Endothelial cell of umbilical vein (primary cell): ENCODE measurements at regions not wholly inside any gene's neighbourhood (a gene's known extent, or its start where the extent isn't known, plus 50 kb on each side); places are given as distances from the start of the nearest gene placed in this dataset.

Source experiments
- BruUV-seq: library from RNA; stranded (reverse); fragments of 400-500 nt; replicated peaks from 2 replicates; lab custom pipeline; 2021; lab: Mats Ljungman, UMichigan
- CTCF ChIA-PET: fragments of 300-600, 350-600 bp; sonication (Branson Sonifier 250); formaldehyde crosslinking; loops from one replicate; lab custom pipeline; 2021; ENCODE audit warnings: antibody characterized with exemption, inconsistent platforms; lab: Charles Lee
- POLR2A ChIA-PET: fragments of 300-600, 350-600 bp; sonication (Branson Sonifier 250); formaldehyde crosslinking; loops from one replicate; lab custom pipeline; 2021; ENCODE audit warnings: antibody characterized with exemption, inconsistent platforms; lab: Charles Lee
- DNase-seq: peaks from one replicate; pipeline ENCODE4 v3.0.0-alpha.2; 2011; ENCODE audit warnings: low read depth, low spot score
- FAIRE-seq: peaks from 2 replicates; lab custom pipeline; 2011; peaks lifted over from hg19 to GRCh38; lab: Jason Lieb, UNC
- H2AFZ ChIP-seq: 2 replicates; pipeline ENCODE4 v1.6.0; 2012; ENCODE audit warnings: low read depth, low read length, control low read depth, inconsistent platforms
- H3K27ac ChIP-seq: 2 replicates; pipeline ENCODE4 v1.5.1; 2011; ENCODE audit warnings: low read depth, mild to moderate bottlenecking, control low read depth, low read length, moderate library complexity; ENCODE audit not compliant: insufficient read depth
- H3K27me3 ChIP-seq, 2 experiments: 2 replicates each; pipeline versions ENCODE4 v1.6.0 to v1.6.1; 2011; ENCODE audit warnings: low read length in 2 of 2, mixed read lengths in 1 of 2; ENCODE audit not compliant: control insufficient read depth in 2 of 2, insufficient read depth in 2 of 2
- H3K36me3 ChIP-seq, 2 experiments: 2 replicates in 1 of 2; 3 replicates in 1 of 2; pipeline ENCODE4 v1.5.1; 2011; ENCODE audit warnings: low read length in 2 of 2, mild to moderate bottlenecking in 1 of 2, moderate library complexity in 1 of 2; ENCODE audit not compliant: control insufficient read depth in 2 of 2, insufficient read depth in 2 of 2; ENCODE audit errors: extremely low read depth in 1 of 2
- H3K4me1 ChIP-seq: 3 replicates; pipeline ENCODE4 v1.5.1; 2011; ENCODE audit warnings: mild to moderate bottlenecking, low read length; ENCODE audit not compliant: control insufficient read depth, insufficient read depth; ENCODE audit errors: extremely low read depth
- H3K4me2 ChIP-seq: 2 replicates; pipeline ENCODE4 v1.6.1; 2011; ENCODE audit warnings: low read length, control low read depth, mixed read lengths; ENCODE audit not compliant: insufficient read depth
- H3K4me3 ChIP-seq, 3 experiments: fragments of 200-600 bp in 1 of 3; sonication (generic), shearing (Covaris generic) in 1 of 3; replicated peaks in 1 of 3; 2 replicates each; pipeline ENCODE4 v1.5.1; 2011 to 2016; ENCODE audit warnings: control low read depth in 3 of 3, low read length in 3 of 3, mild to moderate bottlenecking in 2 of 3, inconsistent platforms in 1 of 3, low read depth in 1 of 3, moderate library complexity in 1 of 3; ENCODE audit not compliant: insufficient read depth in 1 of 3
- H3K79me2 ChIP-seq: 2 replicates; pipeline ENCODE4 v1.6.0; 2012; ENCODE audit warnings: low read length, inconsistent platforms; ENCODE audit not compliant: control insufficient read depth, insufficient read depth
- H3K9ac ChIP-seq: replicated peaks from 2 replicates; pipeline ENCODE3; 2011; ENCODE audit warnings: low read length, control low read depth; ENCODE audit not compliant: insufficient read depth; ENCODE audit errors: extremely low read depth
- H3K9me1 ChIP-seq: replicated peaks from 3 replicates; pipeline ENCODE4 v1.6.0; 2011; ENCODE audit warnings: mild to moderate bottlenecking, low read length; ENCODE audit not compliant: control insufficient read depth, insufficient read depth; ENCODE audit errors: extremely low read depth
- H3K9me3 ChIP-seq: replicated peaks from 2 replicates; pipeline ENCODE4 v1.5.1; 2012; ENCODE audit warnings: low read length, inconsistent platforms; ENCODE audit not compliant: control insufficient read depth, insufficient read depth
- H4K20me1 ChIP-seq: replicated peaks from 2 replicates; pipeline ENCODE3; 2011; ENCODE audit warnings: mild to moderate bottlenecking, low read length; ENCODE audit not compliant: control insufficient read depth, insufficient read depth; ENCODE audit errors: extremely low read depth
- GATA2 ChIP-seq: IDR thresholded peaks from 2 replicates; pipeline ENCODE4 v1.7.0; 2011; ENCODE audit warnings: low read depth, mild to moderate bottlenecking, moderate library complexity, mixed read lengths, low read length; ENCODE audit not compliant: insufficient read length, insufficient read depth
- JUN ChIP-seq: IDR thresholded peaks from 2 replicates; pipeline ENCODE4 v1.6.1; 2011; ENCODE audit warnings: borderline replicate concordance, low read depth; ENCODE audit not compliant: insufficient read length, insufficient read depth
- MYC ChIP-seq: IDR thresholded peaks from one replicate; pipeline ENCODE4 v1.6.1; 2011; ENCODE audit warnings: mild to moderate bottlenecking, low read depth, low read length
- POLR2A ChIP-seq: IDR thresholded peaks from 2 replicates; pipeline ENCODE4 v1.6.1; 2012; ENCODE audit warnings: low read depth, mild to moderate bottlenecking, control low read depth, low read length
- POLR2AphosphoS5 ChIP-seq: IDR thresholded peaks from 2 replicates; pipeline ENCODE4 v1.6.1; 2012; ENCODE audit warnings: low read depth, mild to moderate bottlenecking, control low read depth, low read length, moderate library complexity; ENCODE audit not compliant: insufficient read depth
- dilution Hi-C: fragments of 300-500 bp; cut with MboI; formaldehyde crosslinking; loops from one replicate; pipeline ENCODE4 v1.15.0; 2019; ENCODE audit warnings: low sequenced_read_pairs; ENCODE audit not compliant: extremely low pct_ligation_motif_present
- intact Hi-C: fragments of 100-400 bp; cut with micrococcal nuclease; formaldehyde crosslinking; loops from one replicate; pipeline ENCODE4 v1.10.0; 2022
- TF ChIP-seq, protein P1 (sequence below): IDR thresholded peaks from 2 replicates; pipeline ENCODE4 v1.6.1; 2011; ENCODE audit not compliant: insufficient read depth, insufficient read length

DNA sequence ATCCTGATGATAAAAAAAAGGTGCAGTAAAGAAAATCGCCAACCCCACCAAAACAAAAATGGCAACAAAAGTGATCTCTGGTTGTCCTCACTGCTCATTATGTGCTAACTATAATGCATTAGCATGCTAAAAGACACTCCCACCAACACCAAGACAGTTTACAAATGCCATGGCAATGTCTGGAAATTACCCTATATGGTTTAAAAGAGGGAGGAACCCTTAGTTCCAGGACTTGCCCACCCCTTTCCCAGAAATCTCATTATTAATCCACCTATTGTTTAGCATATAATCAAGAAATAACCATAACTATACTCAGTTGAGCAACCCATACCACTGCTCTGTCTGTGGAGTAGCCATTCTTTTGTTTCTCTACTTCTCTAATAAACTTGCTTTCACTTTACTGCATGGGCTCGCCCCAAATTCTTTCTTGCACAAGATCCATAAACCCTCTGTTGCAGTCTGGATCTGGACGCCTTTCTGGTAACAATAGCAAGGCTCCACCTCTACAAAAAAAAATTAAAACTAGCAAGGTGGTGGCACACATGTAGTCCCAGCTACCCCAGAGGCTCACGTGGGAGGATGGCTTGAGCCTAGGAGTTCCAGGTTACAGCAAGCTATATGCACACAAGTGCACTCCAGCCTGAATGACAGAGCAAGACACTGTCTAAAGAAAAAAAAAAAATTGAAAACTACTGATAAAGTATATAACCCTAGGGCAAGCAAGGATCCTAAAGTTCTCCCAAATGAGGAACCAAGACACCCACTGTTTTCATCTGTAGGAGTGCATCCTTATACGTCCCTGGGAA, 278.8 kb upstream of the JARID2 start:
- FAIRE-seq: no peak
- no peak overlapping the region for H3K4me3 ChIP-seq
- BruUV-seq: no TSS peak

DNA sequence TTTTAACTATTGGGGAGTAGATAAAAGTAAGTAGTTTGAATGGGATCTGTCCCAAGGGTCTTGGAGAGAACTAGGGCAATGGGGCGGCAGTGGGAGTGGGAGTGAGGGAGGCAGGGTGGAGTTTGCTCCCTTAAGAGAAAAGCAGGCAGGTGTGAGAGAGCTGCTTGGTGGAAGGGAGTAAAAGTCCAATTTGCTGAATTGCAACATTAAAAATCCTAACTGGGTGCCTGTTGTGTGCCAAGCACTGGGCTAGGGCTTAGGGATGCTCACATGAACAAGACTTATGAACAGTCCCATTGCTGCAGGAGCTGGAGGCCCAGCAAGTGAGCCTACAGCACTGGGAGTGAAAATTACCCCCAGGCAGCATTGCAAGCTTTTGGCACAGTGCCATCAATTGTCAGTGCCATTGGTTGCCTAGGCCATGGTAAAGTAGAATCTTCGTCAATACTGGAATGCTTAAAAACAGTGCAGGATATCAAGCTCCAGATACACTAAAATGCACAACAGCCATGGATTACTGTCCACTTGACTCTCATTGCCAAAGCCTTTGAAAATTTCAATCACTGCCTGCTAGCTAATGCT, 277.7 kb upstream of the JARID2 start:
- H3K9ac ChIP-seq: no peak overlapping the region
- H4K20me1 ChIP-seq: no peaks in the 10 kb centered on the region
- no TSS peak for BruUV-seq
- no peak overlapping the region for H3K4me3 ChIP-seq
- H3K79me2 ChIP-seq: no peaks in the 10 kb centered on the region
- no peaks in the 10 kb centered on the region for H3K9me3 ChIP-seq
- ChIA-PET CTCF (no interaction called here), POLR2A (no interaction called here)
- no peak overlapping the region for H3K4me2 ChIP-seq
- no peaks in the 10 kb centered on the region for H3K4me1 ChIP-seq
- H2AFZ ChIP-seq: no peak overlapping the region
- no peak overlapping the region for H3K27ac ChIP-seq
- H3K27me3 ChIP-seq: no peaks in the 10 kb centered on the region
- intact Hi-C loops: no loop called here
- FAIRE-seq: no peak
- no peaks in the 10 kb centered on the region for H3K9me1 ChIP-seq
- DNase-seq: no peak
- no peaks in the 10 kb centered on the region for H3K36me3 ChIP-seq
- TF ChIP-seq, protein P1, sequence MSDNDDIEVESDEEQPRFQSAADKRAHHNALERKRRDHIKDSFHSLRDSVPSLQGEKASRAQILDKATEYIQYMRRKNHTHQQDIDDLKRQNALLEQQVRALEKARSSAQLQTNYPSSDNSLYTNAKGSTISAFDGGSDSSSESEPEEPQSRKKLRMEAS: no peak
- TF ChIP-seq JUN (no peak), MYC (no peak), POLR2A (no peak), GATA2 (no peak)
- dilution Hi-C loops: no loop called here

More for the DNA sequence above, 278.8 kb upstream of the JARID2 start:
- H4K20me1 ChIP-seq: no peaks in the 10 kb centered on the region
- no peak overlapping the region for H3K9ac ChIP-seq
- no peak for DNase-seq
- no peak overlapping the region for H3K27ac ChIP-seq
- POLR2A ChIA-PET: no interaction called here
- H3K36me3 ChIP-seq: no peaks in the 10 kb centered on the region
- CTCF ChIA-PET: no interaction called here
- intact Hi-C loops (no loop called here), dilution Hi-C loops (no loop called here)
- H3K79me2 ChIP-seq: no peaks in the 10 kb centered on the region
- H3K9me1 ChIP-seq: no peaks in the 10 kb centered on the region
- H2AFZ ChIP-seq: no peak overlapping the region
- H3K4me2 ChIP-seq: no peak overlapping the region
- H3K4me1 ChIP-seq: no peaks in the 10 kb centered on the region
- no peaks in the 10 kb centered on the region for H3K9me3 ChIP-seq
- no peaks in the 10 kb centered on the region for H3K27me3 ChIP-seq
- no peak for TF ChIP-seq JUN
- TF ChIP-seq POLR2AphosphoS5: no peak
